ENCODE measurements at regions not wholly inside any gene's neighbourhood (a gene's known extent, or its start where the extent isn't known, plus 50 kb on each side); places are given as distances from the start of the nearest gene placed in this dataset.

- TF ChIP-seq SREBF2 (IDR thresholded peaks at IDR 0.05; ENCODE audit: low read length) = no peak
- no peak for TF ChIP-seq BRCA1 (IDR thresholded peaks at IDR 0.05; ENCODE audit: low read depth, low read length)
- no peak for TF ChIP-seq MEF2A (IDR thresholded peaks at IDR 0.05; ENCODE audit: insufficient read depth, low read depth, low read length)
- TF ChIP-seq IKZF1 (conservative IDR thresholded peaks at IDR 0.05) = peak; percentile 94
- TF ChIP-seq NFYB (IDR thresholded peaks at IDR 0.05; ENCODE audit: insufficient read depth, low read depth, low read length) = peak; percentile 65
- TF ChIP-seq SKIL (IDR thresholded peaks at IDR 0.05; ENCODE audit: low read depth, poor library complexity, severe bottlenecking) = peak; percentile 74
- TF ChIP-seq HCFC1 (IDR thresholded peaks at IDR 0.05; ENCODE audit: low read length) = no peak
- TF ChIP-seq MTA3 (IDR thresholded peaks at IDR 0.05; ENCODE audit: borderline replicate concordance, low read length) = peak; percentile 63; the same call in 1 of the 2 replicates
- TF ChIP-seq HSF1 (IDR thresholded peaks at IDR 0.05; ENCODE audit: low read depth, low read length) = no peak
- no peak for TF ChIP-seq ZBTB11 (CRISPR knock-in tag; IDR thresholded peaks at IDR 0.05)
- peak; percentile 43; the same call in 1 of the 2 replicates for TF ChIP-seq PML (IDR thresholded peaks at IDR 0.05; ENCODE audit: low read length)
- no peak for TF ChIP-seq RB1 (IDR thresholded peaks at IDR 0.05; ENCODE audit: borderline replicate concordance)
- peak; percentile 96 for TF ChIP-seq RELA (IDR thresholded peaks at IDR 0.05; ENCODE audit: borderline replicate concordance, partially characterized antibody)
- TF ChIP-seq ATF3 (IDR thresholded peaks at IDR 0.05; ENCODE audit: borderline replicate concordance, extremely low read depth, low read depth, low read length) = no peak
- TF ChIP-seq MYB (IDR thresholded peaks at IDR 0.05; ENCODE audit: borderline replicate concordance, low read depth, low read length) = no peak
- no peak for TF ChIP-seq PRDM15 (CRISPR knock-in tag; IDR thresholded peaks at IDR 0.05)
- no peak for TF ChIP-seq KLF5 (IDR thresholded peaks at IDR 0.05; ENCODE audit: partially characterized antibody)
Measured at GRCh38 chr9:17863213-17863883, 284.5 kb downstream of the SH3GL2 start (continued).
